ENCODE measurements at regions not wholly inside any gene's neighbourhood (a gene's known extent, or its start where the extent isn't known, plus 50 kb on each side); places are given as distances from the start of the nearest gene placed in this dataset.

GRCh38 chr12:123096182-123096581, 54.7 kb downstream of the PITPNM2 start:
- Histone ChIP-seq H3K27ac (ENCODE audit: low read depth, low read length) (no peak overlapping the region), H3K4me2 (ENCODE audit: low read depth, low read length, poor library complexity, severe bottlenecking) (no peak overlapping the region)

GRCh38 chr12:123095078-123095881, 55.6 kb downstream of the PITPNM2 start:
- H2AFZ ChIP-seq (ENCODE audit: low read depth, low read length, severe bottlenecking), result no peak overlapping the region
- no peak overlapping the region for H3K4me2 ChIP-seq (ENCODE audit: low read depth, low read length, poor library complexity, severe bottlenecking)
- no peaks in the 10 kb centered on the region for H3K9me3 ChIP-seq (ENCODE audit: insufficient read depth, low read length)
- H3K4me3 ChIP-seq (ENCODE audit: insufficient read depth, low read length, poor library complexity, severe bottlenecking), result no peak overlapping the region
- H3K9me2 ChIP-seq (replicated peaks; ENCODE audit: insufficient read depth, low read length), result no peaks in the 10 kb centered on the region
- H3K27me3 ChIP-seq (ENCODE audit: low read length), result no peaks in the 10 kb centered on the region
- no peaks in the 10 kb centered on the region for H3K79me2 ChIP-seq (ENCODE audit: insufficient read depth, low read length)
- no peak overlapping the region for H3K27ac ChIP-seq (ENCODE audit: low read depth, low read length)
- no peak overlapping the region for H3K9ac ChIP-seq (ENCODE audit: low read length)
- TF ChIP-seq EZH2phosphoT487 (conservative IDR thresholded peaks at IDR 0.05; ENCODE audit: low read length) (no peak), CTCF (IDR thresholded peaks at IDR 0.05; ENCODE audit: insufficient read depth, low read length, poor library complexity, severe bottlenecking) (no peak)
- no peaks in the 10 kb centered on the region for H3K36me3 ChIP-seq (ENCODE audit: low read length)
- no peaks in the 10 kb centered on the region for H3F3A ChIP-seq (ENCODE audit: insufficient read depth)
- H4K20me1 ChIP-seq (ENCODE audit: low read depth, low read length), result no peaks in the 10 kb centered on the region

More at GRCh38 chr12:123096182-123096581, 54.7 kb downstream of the PITPNM2 start:
- no peaks in the 10 kb centered on the region for H3K36me3 ChIP-seq (ENCODE audit: low read length)
- no peaks in the 10 kb centered on the region for H3K79me2 ChIP-seq (ENCODE audit: insufficient read depth, low read length)
- H3K9me3 ChIP-seq (ENCODE audit: insufficient read depth, low read length), result no peaks in the 10 kb centered on the region
- H4K20me1 ChIP-seq (ENCODE audit: low read depth, low read length), result no peaks in the 10 kb centered on the region
- no peak overlapping the region for H3K9ac ChIP-seq (ENCODE audit: low read length)
- no peaks in the 10 kb centered on the region for H3K27me3 ChIP-seq (ENCODE audit: low read length)
- no peak overlapping the region for H3K4me3 ChIP-seq (ENCODE audit: insufficient read depth, low read length, poor library complexity, severe bottlenecking)
- H3F3A ChIP-seq (ENCODE audit: insufficient read depth), result no peaks in the 10 kb centered on the region
- TF ChIP-seq EZH2phosphoT487 (conservative IDR thresholded peaks at IDR 0.05; ENCODE audit: low read length), result no peak
- no peaks in the 10 kb centered on the region for H3K9me2 ChIP-seq (replicated peaks; ENCODE audit: insufficient read depth, low read length)
- no peak overlapping the region for H2AFZ ChIP-seq (ENCODE audit: low read depth, low read length, severe bottlenecking)

- no peak overlapping the region for H3K4me2 ChIP-seq (ENCODE audit: low read depth, low read length, poor library complexity, severe bottlenecking)
- no peak for TF ChIP-seq EZH2phosphoT487 (conservative IDR thresholded peaks at IDR 0.05; ENCODE audit: low read length)
- no peak for TF ChIP-seq CTCF (IDR thresholded peaks at IDR 0.05; ENCODE audit: insufficient read depth, low read length, poor library complexity, severe bottlenecking)
- H3K27ac ChIP-seq (ENCODE audit: low read depth, low read length), result no peak overlapping the region
- H2AFZ ChIP-seq (ENCODE audit: low read depth, low read length, severe bottlenecking), result no peak overlapping the region
- no peaks in the 10 kb centered on the region for H4K20me1 ChIP-seq (ENCODE audit: low read depth, low read length)
- no peaks in the 10 kb centered on the region for H3K79me2 ChIP-seq (ENCODE audit: insufficient read depth, low read length)
- no peaks in the 10 kb centered on the region for H3K9me2 ChIP-seq (replicated peaks; ENCODE audit: insufficient read depth, low read length)
- H3K36me3 ChIP-seq (ENCODE audit: low read length), result no peaks in the 10 kb centered on the region
- H3K9me3 ChIP-seq (ENCODE audit: insufficient read depth, low read length), result no peaks in the 10 kb centered on the region
- H3F3A ChIP-seq (ENCODE audit: insufficient read depth), result no peaks in the 10 kb centered on the region
- no peaks in the 10 kb centered on the region for H3K27me3 ChIP-seq (ENCODE audit: low read length)
- H3K4me3 ChIP-seq (ENCODE audit: insufficient read depth, low read length, poor library complexity, severe bottlenecking), result no peak overlapping the region
- H3K9ac ChIP-seq (ENCODE audit: low read length), result no peak overlapping the region
Measured at GRCh38 chr12:123094349-123095077, 56.4 kb downstream of the PITPNM2 start.

- Histone ChIP-seq H3K4me3 (ENCODE audit: insufficient read depth, low read length, poor library complexity, severe bottlenecking) (no peak overlapping the region), H3K27me3 (ENCODE audit: low read length) (no peaks in the 10 kb centered on the region), H3K27ac (ENCODE audit: low read depth, low read length) (no peak overlapping the region), H3K4me2 (ENCODE audit: low read depth, low read length, poor library complexity, severe bottlenecking) (no peak overlapping the region), H3F3A (ENCODE audit: insufficient read depth) (no peaks in the 10 kb centered on the region), H3K79me2 (ENCODE audit: insufficient read depth, low read length) (no peaks in the 10 kb centered on the region), H3K9ac (ENCODE audit: low read length) (no peak overlapping the region), H3K36me3 (ENCODE audit: low read length) (no peaks in the 10 kb centered on the region), H4K20me1 (ENCODE audit: low read depth, low read length) (no peaks in the 10 kb centered on the region), H2AFZ (ENCODE audit: low read depth, low read length, severe bottlenecking) (no peak overlapping the region), H3K9me2 (replicated peaks; ENCODE audit: insufficient read depth, low read length) (no peaks in the 10 kb centered on the region), H3K9me3 (ENCODE audit: insufficient read depth, low read length) (no peaks in the 10 kb centered on the region)
- TF ChIP-seq EZH2phosphoT487 (conservative IDR thresholded peaks at IDR 0.05; ENCODE audit: low read length), result no peak
- TF ChIP-seq CTCF (IDR thresholded peaks at IDR 0.05; ENCODE audit: insufficient read depth, low read length, poor library complexity, severe bottlenecking), result no peak
Measured at GRCh38 chr12:123092866-123093265, 58.0 kb downstream of the PITPNM2 start.

All from SU-DHL-6 (cell line).